ENCODE measurements at regions not wholly inside any gene's neighbourhood (a gene's known extent, or its start where the extent isn't known, plus 50 kb on each side); places are given as distances from the start of the nearest gene placed in this dataset.

- TF ChIP-seq EZH2 (IDR thresholded peaks at IDR 0.05; ENCODE audit: borderline replicate concordance, low read length), result no peak
- no peak for TF ChIP-seq CTCF (IDR thresholded peaks at IDR 0.05; ENCODE audit: low read length)
These were observed 259.6 kb upstream of the PLD5 start for GRCh38 chr1:242784084-242784483.
